ENCODE measurements at regions not wholly inside any gene's neighbourhood (a gene's known extent, or its start where the extent isn't known, plus 50 kb on each side); places are given as distances from the start of the nearest gene placed in this dataset.

DNA sequence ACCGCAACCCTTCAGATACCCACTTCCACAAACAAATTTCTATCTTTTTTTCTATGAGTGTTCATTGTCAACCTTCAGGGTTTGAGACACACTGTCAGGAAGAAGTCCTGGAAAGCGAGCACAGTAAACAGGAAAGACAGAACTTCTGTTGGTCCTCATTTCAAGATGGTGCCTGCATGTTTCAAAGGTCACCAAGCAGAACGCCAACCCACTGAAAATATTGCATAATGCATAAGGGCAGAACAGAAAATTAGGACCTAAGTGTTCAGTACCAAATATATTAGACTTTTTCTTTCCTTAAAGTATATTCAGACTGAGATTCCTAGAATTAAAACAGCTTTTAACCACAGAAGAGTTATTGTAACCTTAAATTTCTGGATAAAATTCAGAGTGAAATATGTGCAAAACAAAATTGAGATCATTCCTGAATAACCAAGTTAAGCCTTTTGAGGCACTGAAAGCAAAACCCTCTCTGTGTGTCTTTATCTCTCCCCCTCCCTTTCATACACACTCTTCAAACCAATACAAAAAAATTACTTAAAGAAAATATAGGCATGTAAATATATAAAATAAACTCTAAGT lies 387.8 kb upstream of the THBS1 start:
- no peak for DNase-seq (ENCODE audit: extremely low spot score in 2 of 2)
- Histone ChIP-seq H3K27ac (no peak overlapping the region), H3K36me3 (no peaks in the 10 kb centered on the region), H3K4me3 (no peak overlapping the region), H3K27me3 (no peaks in the 10 kb centered on the region), H3K9me3 (no peaks in the 10 kb centered on the region), H3K4me1 (peaks cover 32% of the 10 kb centered on the region)
- intact Hi-C loops (cut with DNase I) = no loop called here
- TF ChIP-seq POLR2AphosphoS5 (IDR thresholded peaks at IDR 0.05; ENCODE audit: insufficient read depth in 1 of 2, low read depth in 1 of 2) = no peak
- TF ChIP-seq, protein P1, sequence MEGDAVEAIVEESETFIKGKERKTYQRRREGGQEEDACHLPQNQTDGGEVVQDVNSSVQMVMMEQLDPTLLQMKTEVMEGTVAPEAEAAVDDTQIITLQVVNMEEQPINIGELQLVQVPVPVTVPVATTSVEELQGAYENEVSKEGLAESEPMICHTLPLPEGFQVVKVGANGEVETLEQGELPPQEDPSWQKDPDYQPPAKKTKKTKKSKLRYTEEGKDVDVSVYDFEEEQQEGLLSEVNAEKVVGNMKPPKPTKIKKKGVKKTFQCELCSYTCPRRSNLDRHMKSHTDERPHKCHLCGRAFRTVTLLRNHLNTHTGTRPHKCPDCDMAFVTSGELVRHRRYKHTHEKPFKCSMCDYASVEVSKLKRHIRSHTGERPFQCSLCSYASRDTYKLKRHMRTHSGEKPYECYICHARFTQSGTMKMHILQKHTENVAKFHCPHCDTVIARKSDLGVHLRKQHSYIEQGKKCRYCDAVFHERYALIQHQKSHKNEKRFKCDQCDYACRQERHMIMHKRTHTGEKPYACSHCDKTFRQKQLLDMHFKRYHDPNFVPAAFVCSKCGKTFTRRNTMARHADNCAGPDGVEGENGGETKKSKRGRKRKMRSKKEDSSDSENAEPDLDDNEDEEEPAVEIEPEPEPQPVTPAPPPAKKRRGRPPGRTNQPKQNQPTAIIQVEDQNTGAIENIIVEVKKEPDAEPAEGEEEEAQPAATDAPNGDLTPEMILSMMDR (IDR thresholded peaks at IDR 0.05) = no peak
- TF ChIP-seq POLR2A (IDR thresholded peaks at IDR 0.05) = no peak

- intact Hi-C loops (cut with DNase I) = no loop called here
- Histone ChIP-seq H3K4me3 (no peak overlapping the region), H3K36me3 (no peaks in the 10 kb centered on the region), H3K27me3 (no peaks in the 10 kb centered on the region), H3K27ac (no peak overlapping the region), H3K9me3 (no peaks in the 10 kb centered on the region), H3K4me1 (peaks cover 32% of the 10 kb centered on the region)
- no peak for DNase-seq (ENCODE audit: extremely low spot score in 2 of 2)
- TF ChIP-seq, protein P1 (IDR thresholded peaks at IDR 0.05) = no peak
- TF ChIP-seq POLR2AphosphoS5 (IDR thresholded peaks at IDR 0.05; ENCODE audit: insufficient read depth in 1 of 2, low read depth in 1 of 2) = no peak
- TF ChIP-seq POLR2A (IDR thresholded peaks at IDR 0.05) = no peak
These were observed 387.3 kb upstream of the THBS1 start for GRCh38 chr15:39193611-39194010.

DNA sequence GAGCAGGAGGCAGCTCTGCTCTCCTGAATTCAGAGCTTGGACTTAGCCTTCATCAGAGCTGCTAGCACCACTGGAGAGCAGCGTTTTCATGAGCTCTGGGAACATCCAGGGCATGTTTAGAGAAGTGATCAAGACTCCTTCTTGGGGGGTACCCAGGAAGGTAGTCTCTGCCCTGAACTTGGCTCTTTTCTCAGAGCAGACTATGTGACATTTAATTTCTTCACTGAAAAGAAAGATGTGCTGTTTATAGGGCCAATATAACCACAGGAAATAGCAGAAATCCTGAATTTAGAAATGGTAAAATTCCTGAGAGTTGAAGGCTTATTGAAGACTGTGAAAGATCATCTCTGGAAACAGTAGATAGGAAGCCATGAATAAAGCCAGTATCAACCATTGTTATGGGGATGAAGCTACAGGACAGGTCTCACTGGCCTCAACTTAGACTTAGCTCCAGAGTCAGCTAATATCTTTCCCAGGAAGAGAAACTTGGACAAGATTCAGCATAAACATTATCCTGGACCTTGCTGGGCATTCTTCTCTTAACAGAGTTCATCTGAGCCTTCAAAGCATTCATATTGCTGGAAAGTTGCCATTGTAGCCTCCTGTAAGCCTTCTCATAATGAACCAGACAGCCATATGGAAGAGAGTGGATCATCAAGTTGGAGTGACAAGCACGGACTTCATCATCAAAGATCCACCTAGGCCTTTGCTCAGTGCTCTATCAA lies 386.6 kb upstream of the THBS1 start:
- intact Hi-C loops (cut with DNase I) = no loop called here
- no peak overlapping the region for H3K4me3 ChIP-seq
- H3K4me1 ChIP-seq = peaks cover 26% of the 10 kb centered on the region
- TF ChIP-seq POLR2AphosphoS5 (IDR thresholded peaks at IDR 0.05; ENCODE audit: insufficient read depth in 1 of 2, low read depth in 1 of 2) = no peak
- TF ChIP-seq POLR2A (IDR thresholded peaks at IDR 0.05) = no peak
- TF ChIP-seq, protein P1 (IDR thresholded peaks at IDR 0.05) = no peak
- no peaks in the 10 kb centered on the region for H3K36me3 ChIP-seq
- H3K27ac ChIP-seq = no peak overlapping the region
- H3K9me3 ChIP-seq = no peaks in the 10 kb centered on the region
- no peak for DNase-seq (ENCODE audit: extremely low spot score in 2 of 2)
- H3K27me3 ChIP-seq = no peaks in the 10 kb centered on the region

DNA sequence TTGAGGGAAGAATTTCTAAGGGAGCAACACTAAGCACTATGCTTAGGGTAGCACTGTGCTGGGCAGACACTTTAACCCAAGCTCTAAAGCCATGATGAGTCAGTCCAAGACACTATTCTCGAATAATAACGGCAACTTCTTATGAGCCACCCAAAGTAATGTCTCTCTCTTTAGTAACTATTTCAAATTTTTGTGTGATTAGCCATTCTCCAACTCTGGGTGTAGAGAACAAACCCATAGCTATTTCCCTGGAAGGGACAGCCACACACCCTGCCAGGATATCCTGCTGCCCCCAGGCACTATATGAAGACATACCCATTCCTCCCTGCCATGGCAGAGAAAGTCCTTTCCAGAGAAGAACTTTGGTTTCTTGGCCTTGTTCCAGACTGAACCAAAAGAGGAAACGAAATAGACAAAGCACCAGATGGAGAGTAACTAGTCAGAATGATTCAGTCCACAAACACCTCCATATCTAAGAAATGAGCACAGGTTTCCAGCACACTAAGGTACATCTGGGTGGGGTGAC lies 384.9 kb upstream of the THBS1 start:
- Histone ChIP-seq H3K4me1 (peaks cover 22% of the 10 kb centered on the region), H3K27ac (no peak overlapping the region), H3K9me3 (no peaks in the 10 kb centered on the region), H3K27me3 (no peaks in the 10 kb centered on the region), H3K4me3 (no peak overlapping the region), H3K36me3 (no peaks in the 10 kb centered on the region)
- intact Hi-C loops (cut with DNase I) = no loop called here
- no peak for TF ChIP-seq POLR2AphosphoS5 (IDR thresholded peaks at IDR 0.05; ENCODE audit: insufficient read depth in 1 of 2, low read depth in 1 of 2)
- TF ChIP-seq, protein P1 (IDR thresholded peaks at IDR 0.05) = no peak
- TF ChIP-seq POLR2A (IDR thresholded peaks at IDR 0.05) = no peak
- no peak for DNase-seq (ENCODE audit: extremely low spot score in 2 of 2)

Measured in vagina (tissue), 2 donors.